MM.1S (cell line): ENCODE measurements at regions not wholly inside any gene's neighbourhood (a gene's known extent, or its start where the extent isn't known, plus 50 kb on each side); places are given as distances from the start of the nearest gene placed in this dataset.

ENCODE experiments used
- DNase-seq: peaks from one replicate; pipeline ENCODE4 v3.0.0-alpha.2; 2015
- H2AFZ ChIP-seq: fragments of 300-600 bp; sonication (generic); 2 replicates; pipeline ENCODE4 v1.6.0; 2016; ENCODE audit warnings: antibody characterized with exemption, low read length
- H3F3A ChIP-seq: fragments of 300-600 bp; sonication (generic); 2 replicates; pipeline ENCODE4 v1.6.1; 2016; ENCODE audit warnings: mild to moderate bottlenecking, antibody characterized with exemption, low read length, moderate library complexity, mixed read lengths; ENCODE audit not compliant: insufficient read depth
- H3K27ac ChIP-seq: fragments of 300-600 bp; sonication (generic); 2 replicates; pipeline ENCODE4 v1.5.1; 2016; ENCODE audit warnings: mild to moderate bottlenecking, low read length
- H3K27me3 ChIP-seq: fragments of 300-600 bp; sonication (generic); replicated peaks from 2 replicates; pipeline ENCODE4 v1.6.0; 2016; ENCODE audit warnings: low read length; ENCODE audit not compliant: insufficient read depth
- H3K36me3 ChIP-seq: fragments of 300-600 bp; sonication (generic); replicated peaks from 2 replicates; pipeline ENCODE4 v1.6.1; 2016; ENCODE audit warnings: mild to moderate bottlenecking, low read length, mixed read lengths; ENCODE audit not compliant: insufficient read depth
- H3K4me1 ChIP-seq: fragments of 300-600 bp; sonication (generic); 2 replicates; pipeline ENCODE4 v1.6.1; 2016; ENCODE audit warnings: low read length, mixed read lengths
- H3K4me2 ChIP-seq: fragments of 300-600 bp; sonication (generic); 2 replicates; pipeline ENCODE4 v1.6.0; 2016; ENCODE audit warnings: low read depth, low read length
- H3K4me3 ChIP-seq: fragments of 300-600 bp; sonication (generic); 2 replicates; pipeline ENCODE4 v1.5.1; 2016; ENCODE audit warnings: low read length, mixed read lengths
- H3K79me2 ChIP-seq: fragments of 300-600 bp; sonication (generic); 2 replicates; pipeline ENCODE4 v1.6.1; 2016; ENCODE audit warnings: mixed run types, low read length, mixed read lengths
- H3K9ac ChIP-seq: fragments of 300-600 bp; sonication (generic); 2 replicates; pipeline ENCODE4 v1.6.1; 2016; ENCODE audit warnings: low read length, mixed read lengths
- H3K9me2 ChIP-seq: fragments of 300-600 bp; sonication (generic); replicated peaks from 2 replicates; pipeline ENCODE4 v1.6.1; 2016; ENCODE audit warnings: mild to moderate bottlenecking, low read length, mixed read lengths; ENCODE audit not compliant: insufficient read depth
- H3K9me3 ChIP-seq: fragments of 300-600 bp; sonication (generic); replicated peaks from 2 replicates; pipeline ENCODE4 v1.6.1; 2016; ENCODE audit warnings: mild to moderate bottlenecking, low read length, mixed read lengths; ENCODE audit not compliant: insufficient read depth
- H4K20me1 ChIP-seq: fragments of 300-600 bp; sonication (generic); 2 replicates; pipeline ENCODE4 v1.6.1; 2016; ENCODE audit warnings: mild to moderate bottlenecking, low read length, moderate library complexity, mixed read lengths; ENCODE audit not compliant: insufficient read depth
- EZH2 ChIP-seq: fragments of 300-600 bp; sonication (generic); optimal IDR thresholded peaks from 2 replicates; pipeline ENCODE3; 2017; ENCODE audit warnings: low read depth, mild to moderate bottlenecking, antibody characterized with exemption, low read length, mixed read lengths
- EZH2phosphoT487 ChIP-seq: fragments of 300-600 bp; sonication (generic); IDR thresholded peaks from 2 replicates; pipeline ENCODE4 v1.6.1; 2018; ENCODE audit warnings: antibody characterized with exemption, low read length
- TF ChIP-seq, protein P1 (sequence below): fragments of 300-600 bp; sonication (generic); IDR thresholded peaks from 2 replicates; pipeline ENCODE4 v1.5.1; 2016; ENCODE audit warnings: antibody characterized with exemption, low read length, mixed read lengths

DNA sequence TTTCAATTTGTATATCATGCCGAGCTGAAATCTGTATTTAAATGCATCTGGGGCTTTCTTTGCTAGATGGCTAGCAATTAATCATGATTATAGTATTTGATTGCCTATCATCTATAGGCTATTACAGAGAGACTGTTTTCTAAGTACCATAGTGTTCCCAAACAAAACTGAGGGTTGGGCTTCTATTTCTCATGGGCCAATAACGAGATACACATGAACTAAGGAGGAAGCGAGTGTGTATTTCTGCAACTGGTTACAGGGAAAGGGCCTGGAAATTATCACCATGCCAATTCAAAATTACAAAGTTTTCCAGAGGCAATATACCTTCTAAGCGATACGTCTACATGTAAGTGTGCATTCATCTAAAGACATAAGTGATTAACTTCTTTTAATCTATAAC, 744.5 kb upstream of the BRINP3 start:
- no peak for DNase-seq
- no peak overlapping the region for H2AFZ ChIP-seq
- TF ChIP-seq EZH2phosphoT487 (no peak), EZH2 (no peak)
- TF ChIP-seq, protein P1, sequence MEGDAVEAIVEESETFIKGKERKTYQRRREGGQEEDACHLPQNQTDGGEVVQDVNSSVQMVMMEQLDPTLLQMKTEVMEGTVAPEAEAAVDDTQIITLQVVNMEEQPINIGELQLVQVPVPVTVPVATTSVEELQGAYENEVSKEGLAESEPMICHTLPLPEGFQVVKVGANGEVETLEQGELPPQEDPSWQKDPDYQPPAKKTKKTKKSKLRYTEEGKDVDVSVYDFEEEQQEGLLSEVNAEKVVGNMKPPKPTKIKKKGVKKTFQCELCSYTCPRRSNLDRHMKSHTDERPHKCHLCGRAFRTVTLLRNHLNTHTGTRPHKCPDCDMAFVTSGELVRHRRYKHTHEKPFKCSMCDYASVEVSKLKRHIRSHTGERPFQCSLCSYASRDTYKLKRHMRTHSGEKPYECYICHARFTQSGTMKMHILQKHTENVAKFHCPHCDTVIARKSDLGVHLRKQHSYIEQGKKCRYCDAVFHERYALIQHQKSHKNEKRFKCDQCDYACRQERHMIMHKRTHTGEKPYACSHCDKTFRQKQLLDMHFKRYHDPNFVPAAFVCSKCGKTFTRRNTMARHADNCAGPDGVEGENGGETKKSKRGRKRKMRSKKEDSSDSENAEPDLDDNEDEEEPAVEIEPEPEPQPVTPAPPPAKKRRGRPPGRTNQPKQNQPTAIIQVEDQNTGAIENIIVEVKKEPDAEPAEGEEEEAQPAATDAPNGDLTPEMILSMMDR = no peak

DNA sequence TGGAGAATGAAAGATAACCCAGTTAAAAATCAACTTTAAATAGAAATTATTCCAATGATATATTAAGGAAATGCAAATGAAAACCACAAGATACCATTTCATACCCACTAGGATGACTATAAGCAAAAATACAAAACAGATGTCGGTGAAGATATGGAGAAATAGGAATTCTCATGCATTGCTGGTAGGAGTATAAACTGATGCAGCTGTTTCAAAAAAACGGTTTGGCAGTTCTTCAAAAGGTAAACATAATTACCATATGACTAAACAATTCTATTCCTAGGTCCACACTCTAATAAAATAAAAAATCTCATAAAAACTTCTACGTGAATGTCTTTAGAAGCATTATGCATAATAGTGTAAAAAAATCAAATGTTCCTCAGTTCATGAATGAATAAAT, 763.3 kb upstream of the BRINP3 start:
- TF ChIP-seq EZH2 (no peak), EZH2phosphoT487 (no peak)
- TF ChIP-seq, protein P1 = no peak
- no peak overlapping the region for H2AFZ ChIP-seq

More for the DNA sequence above, 744.5 kb upstream of the BRINP3 start:
- no peaks in the 10 kb centered on the region for H3K27me3 ChIP-seq
- no peaks in the 10 kb centered on the region for H3K9me2 ChIP-seq
- no peak overlapping the region for H3K27ac ChIP-seq
- H3K9me3 ChIP-seq = no peaks in the 10 kb centered on the region
- no peaks in the 10 kb centered on the region for H3F3A ChIP-seq
- H3K36me3 ChIP-seq = no peaks in the 10 kb centered on the region
- no peak overlapping the region for H3K4me3 ChIP-seq
- H4K20me1 ChIP-seq = no peaks in the 10 kb centered on the region
- no peak overlapping the region for H3K9ac ChIP-seq
- H3K4me1 ChIP-seq = no peaks in the 10 kb centered on the region
- no peaks in the 10 kb centered on the region for H3K79me2 ChIP-seq
- H3K4me2 ChIP-seq = no peak overlapping the region

DNA sequence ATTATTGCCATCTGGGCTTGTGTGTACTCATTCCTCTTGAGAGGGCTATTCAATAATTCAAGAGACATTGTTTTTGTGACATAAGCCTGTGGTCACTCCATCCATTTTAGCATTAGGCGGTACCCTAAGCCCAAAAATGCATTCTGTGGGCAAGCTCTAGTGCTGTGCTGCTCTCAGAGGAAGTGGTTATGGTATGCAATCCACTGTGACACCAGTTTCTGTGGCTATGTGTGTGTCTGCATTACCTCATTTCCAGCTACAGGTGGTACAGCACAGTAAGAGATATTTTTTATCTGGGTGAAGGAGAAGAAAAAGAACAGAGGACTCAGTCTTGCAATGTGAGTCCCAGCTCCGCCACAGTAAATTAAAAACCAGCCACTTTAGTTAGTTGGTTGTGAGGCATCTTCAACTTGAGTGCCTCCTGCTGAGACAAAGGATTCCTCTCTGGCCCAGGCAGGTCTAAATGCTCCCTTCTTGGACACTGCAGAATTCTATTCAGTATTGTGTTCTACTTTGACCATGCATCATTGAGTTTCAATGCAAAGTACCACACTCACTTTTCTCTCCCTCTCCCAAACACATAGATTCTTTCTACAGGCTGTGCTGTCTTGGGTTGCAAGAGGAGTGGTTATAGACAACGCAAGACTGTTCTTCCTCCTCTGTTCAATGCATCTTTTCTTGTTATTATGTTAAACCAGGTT, 777.8 kb upstream of the BRINP3 start:
- DNase-seq = peak; percentile 78
- no peak overlapping the region for H2AFZ ChIP-seq
- no peak overlapping the region for H3K4me2 ChIP-seq

More for the DNA sequence above, 763.3 kb upstream of the BRINP3 start:
- Histone ChIP-seq H3K79me2 (no peaks in the 10 kb centered on the region), H3F3A (no peaks in the 10 kb centered on the region), H3K36me3 (no peaks in the 10 kb centered on the region), H3K4me1 (no peaks in the 10 kb centered on the region), H3K9ac (no peak overlapping the region), H3K4me3 (no peak overlapping the region), H3K9me3 (no peaks in the 10 kb centered on the region), H3K27me3 (no peaks in the 10 kb centered on the region), H3K4me2 (no peak overlapping the region), H3K9me2 (no peaks in the 10 kb centered on the region), H4K20me1 (no peaks in the 10 kb centered on the region), H3K27ac (no peak overlapping the region)
- DNase-seq = no peak

More for the DNA sequence above, 777.8 kb upstream of the BRINP3 start:
- Histone ChIP-seq H3K9me3 (no peaks in the 10 kb centered on the region), H3K36me3 (no peaks in the 10 kb centered on the region), H3K9me2 (no peaks in the 10 kb centered on the region), H3K4me1 (no peaks in the 10 kb centered on the region), H3K79me2 (no peaks in the 10 kb centered on the region), H3K4me3 (no peak overlapping the region), H3F3A (no peaks in the 10 kb centered on the region), H3K9ac (no peak overlapping the region), H3K27me3 (no peaks in the 10 kb centered on the region), H4K20me1 (no peaks in the 10 kb centered on the region), H3K27ac (no peak overlapping the region)
- TF ChIP-seq, protein P1 = peak; percentile 16; the same call in 1 of the 2 replicates
- TF ChIP-seq EZH2 = no peak
